ENCODE measurements at regions not wholly inside any gene's neighbourhood (a gene's known extent, or its start where the extent isn't known, plus 50 kb on each side); places are given as distances from the start of the nearest gene placed in this dataset.

DNA sequence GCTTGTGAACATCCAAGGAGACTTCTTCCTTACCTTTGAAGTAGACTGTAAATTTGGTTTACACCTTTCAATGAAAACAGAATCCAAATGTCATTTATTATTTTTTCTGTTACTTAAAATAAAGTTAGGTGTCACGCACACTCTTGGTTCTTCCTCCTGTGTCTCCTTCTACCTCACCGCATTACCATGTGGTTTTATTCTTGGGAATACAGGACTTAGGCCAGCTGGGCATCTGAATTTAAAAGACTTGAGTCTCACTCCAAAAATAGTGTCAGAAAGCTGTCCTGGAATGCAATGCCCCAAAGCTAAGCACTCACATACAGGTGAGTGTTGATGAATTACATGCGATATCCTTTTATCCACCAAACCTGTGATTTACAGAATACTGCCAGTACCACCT is 66.4 kb downstream of the MAF start:
- Mint-ChIP-seq H3K9me3 (no peaks in the 10 kb centered on the region), H3K4me3 (no peak overlapping the region), H3K36me3 (ENCODE audit: low read depth) (no peaks in the 10 kb centered on the region), H3K27ac (no peak overlapping the region), H3K27me3 (ENCODE audit: insufficient read depth, low read depth, poor library complexity) (peaks cover 2% of the 10 kb centered on the region), H3K4me1 (no peaks in the 10 kb centered on the region)
- Histone ChIP-seq H3K79me2 (replicated peaks; ENCODE audit: insufficient read depth) (no peaks in the 10 kb centered on the region), H2AFZ (no peak overlapping the region), H4K20me1 (replicated peaks; ENCODE audit: insufficient read depth) (no peaks in the 10 kb centered on the region; the same call in 1 of the 2 replicates), H3K4me2 (no peak overlapping the region), H3K27me3 (ENCODE audit: insufficient read depth) (no peaks in the 10 kb centered on the region), H3F3A (replicated peaks; ENCODE audit: low read depth) (no peaks in the 10 kb centered on the region), H3K27ac (ENCODE audit: low read depth) (no peak overlapping the region), H3K9me2 (ENCODE audit: insufficient read depth) (no peaks in the 10 kb centered on the region; the same call in 1 of the 2 replicates), H3K4me1 (ENCODE audit: insufficient read depth) (no peaks in the 10 kb centered on the region), H3K4me3 (no peak overlapping the region), H3K36me3 (ENCODE audit: insufficient read depth) (no peaks in the 10 kb centered on the region)
- no peak for DNase-seq (ENCODE audit: low spot score)
- no peak for ATAC-seq
- TF ChIP-seq, protein P1, sequence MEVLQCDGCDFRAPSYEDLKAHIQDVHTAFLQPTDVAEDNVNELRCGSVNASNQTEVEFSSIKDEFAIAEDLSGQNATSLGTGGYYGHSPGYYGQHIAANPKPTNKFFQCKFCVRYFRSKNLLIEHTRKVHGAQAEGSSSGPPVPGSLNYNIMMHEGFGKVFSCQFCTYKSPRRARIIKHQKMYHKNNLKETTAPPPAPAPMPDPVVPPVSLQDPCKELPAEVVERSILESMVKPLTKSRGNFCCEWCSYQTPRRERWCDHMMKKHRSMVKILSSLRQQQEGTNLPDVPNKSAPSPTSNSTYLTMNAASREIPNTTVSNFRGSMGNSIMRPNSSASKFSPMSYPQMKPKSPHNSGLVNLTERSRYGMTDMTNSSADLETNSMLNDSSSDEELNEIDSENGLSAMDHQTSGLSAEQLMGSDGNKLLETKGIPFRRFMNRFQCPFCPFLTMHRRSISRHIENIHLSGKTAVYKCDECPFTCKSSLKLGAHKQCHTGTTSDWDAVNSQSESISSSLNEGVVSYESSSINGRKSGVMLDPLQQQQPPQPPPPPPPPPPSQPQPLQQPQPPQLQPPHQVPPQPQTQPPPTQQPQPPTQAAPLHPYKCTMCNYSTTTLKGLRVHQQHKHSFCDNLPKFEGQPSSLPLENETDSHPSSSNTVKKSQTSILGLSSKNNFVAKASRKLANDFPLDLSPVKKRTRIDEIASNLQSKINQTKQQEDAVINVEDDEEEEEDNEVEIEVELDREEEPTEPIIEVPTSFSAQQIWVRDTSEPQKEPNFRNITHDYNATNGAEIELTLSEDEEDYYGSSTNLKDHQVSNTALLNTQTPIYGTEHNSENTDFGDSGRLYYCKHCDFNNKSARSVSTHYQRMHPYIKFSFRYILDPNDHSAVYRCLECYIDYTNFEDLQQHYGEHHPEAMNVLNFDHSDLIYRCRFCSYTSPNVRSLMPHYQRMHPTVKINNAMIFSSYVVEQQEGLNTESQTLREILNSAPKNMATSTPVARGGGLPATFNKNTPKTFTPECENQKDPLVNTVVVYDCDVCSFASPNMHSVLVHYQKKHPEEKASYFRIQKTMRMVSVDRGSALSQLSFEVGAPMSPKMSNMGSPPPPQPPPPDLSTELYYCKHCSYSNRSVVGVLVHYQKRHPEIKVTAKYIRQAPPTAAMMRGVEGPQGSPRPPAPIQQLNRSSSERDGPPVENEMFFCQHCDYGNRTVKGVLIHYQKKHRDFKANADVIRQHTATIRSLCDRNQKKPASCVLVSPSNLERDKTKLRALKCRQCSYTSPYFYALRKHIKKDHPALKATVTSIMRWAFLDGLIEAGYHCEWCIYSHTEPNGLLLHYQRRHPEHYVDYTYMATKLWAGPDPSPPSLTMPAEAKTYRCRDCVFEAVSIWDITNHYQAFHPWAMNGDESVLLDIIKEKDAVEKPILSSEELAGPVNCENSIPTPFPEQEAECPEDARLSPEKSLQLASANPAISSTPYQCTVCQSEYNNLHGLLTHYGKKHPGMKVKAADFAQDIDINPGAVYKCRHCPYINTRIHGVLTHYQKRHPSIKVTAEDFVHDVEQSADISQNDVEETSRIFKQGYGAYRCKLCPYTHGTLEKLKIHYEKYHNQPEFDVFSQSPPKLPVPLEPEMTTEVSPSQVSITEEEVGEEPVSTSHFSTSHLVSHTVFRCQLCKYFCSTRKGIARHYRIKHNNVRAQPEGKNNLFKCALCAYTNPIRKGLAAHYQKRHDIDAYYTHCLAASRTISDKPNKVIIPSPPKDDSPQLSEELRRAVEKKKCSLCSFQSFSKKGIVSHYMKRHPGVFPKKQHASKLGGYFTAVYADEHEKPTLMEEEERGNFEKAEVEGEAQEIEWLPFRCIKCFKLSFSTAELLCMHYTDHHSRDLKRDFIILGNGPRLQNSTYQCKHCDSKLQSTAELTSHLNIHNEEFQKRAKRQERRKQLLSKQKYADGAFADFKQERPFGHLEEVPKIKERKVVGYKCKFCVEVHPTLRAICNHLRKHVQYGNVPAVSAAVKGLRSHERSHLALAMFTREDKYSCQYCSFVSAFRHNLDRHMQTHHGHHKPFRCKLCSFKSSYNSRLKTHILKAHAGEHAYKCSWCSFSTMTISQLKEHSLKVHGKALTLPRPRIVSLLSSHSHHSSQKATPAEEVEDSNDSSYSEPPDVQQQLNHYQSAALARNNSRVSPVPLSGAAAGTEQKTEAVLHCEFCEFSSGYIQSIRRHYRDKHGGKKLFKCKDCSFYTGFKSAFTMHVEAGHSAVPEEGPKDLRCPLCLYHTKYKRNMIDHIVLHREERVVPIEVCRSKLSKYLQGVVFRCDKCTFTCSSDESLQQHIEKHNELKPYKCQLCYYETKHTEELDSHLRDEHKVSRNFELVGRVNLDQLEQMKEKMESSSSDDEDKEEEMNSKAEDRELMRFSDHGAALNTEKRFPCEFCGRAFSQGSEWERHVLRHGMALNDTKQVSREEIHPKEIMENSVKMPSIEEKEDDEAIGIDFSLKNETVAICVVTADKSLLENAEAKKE (CRISPR knock-in tag; IDR thresholded peaks at IDR 0.05): no peak
- TF ChIP-seq JUNB (IDR thresholded peaks at IDR 0.05; ENCODE audit: unreplicated experiment): no peak
- TF ChIP-seq, protein P2, sequence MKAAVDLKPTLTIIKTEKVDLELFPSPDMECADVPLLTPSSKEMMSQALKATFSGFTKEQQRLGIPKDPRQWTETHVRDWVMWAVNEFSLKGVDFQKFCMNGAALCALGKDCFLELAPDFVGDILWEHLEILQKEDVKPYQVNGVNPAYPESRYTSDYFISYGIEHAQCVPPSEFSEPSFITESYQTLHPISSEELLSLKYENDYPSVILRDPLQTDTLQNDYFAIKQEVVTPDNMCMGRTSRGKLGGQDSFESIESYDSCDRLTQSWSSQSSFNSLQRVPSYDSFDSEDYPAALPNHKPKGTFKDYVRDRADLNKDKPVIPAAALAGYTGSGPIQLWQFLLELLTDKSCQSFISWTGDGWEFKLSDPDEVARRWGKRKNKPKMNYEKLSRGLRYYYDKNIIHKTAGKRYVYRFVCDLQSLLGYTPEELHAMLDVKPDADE (IDR thresholded peaks at IDR 0.05): no peak
- no peak for TF ChIP-seq POLR2AphosphoS5 (IDR thresholded peaks at IDR 0.05; ENCODE audit: low read depth)
- no peak for TF ChIP-seq NANOG (IDR thresholded peaks at IDR 0.05; ENCODE audit: borderline replicate concordance)
- TF ChIP-seq EZH2phosphoT487 (IDR thresholded peaks at IDR 0.05; ENCODE audit: unreplicated experiment): no peak
